Uterus (tissue), 2 donors: ENCODE measurements at regions not wholly inside any gene's neighbourhood (a gene's known extent, or its start where the extent isn't known, plus 50 kb on each side); places are given as distances from the start of the nearest gene placed in this dataset.

Experiments
- CTCF ChIP-seq, 4 experiments: fragments of 200-600 bp in 2 of 4; fragments of 450-650 bp in 2 of 4; sonication (generic) in 2 of 4; IDR thresholded peaks; one replicate each; pipeline ENCODE4 v1.5.1; 2016 to 2019; ENCODE audit warnings: antibody characterized with exemption in 4 of 4, mild to moderate bottlenecking in 2 of 4, moderate library complexity in 1 of 4
- POLR2A ChIP-seq, 2 donors: fragments of 450-650 bp; IDR thresholded peaks; one replicate each; pipeline ENCODE4 v1.6.1; 2016; ENCODE audit warnings: antibody characterized with exemption in 2 of 2, mild to moderate bottlenecking in 1 of 2, moderate library complexity in 1 of 2

- TF ChIP-seq CTCF (IDR thresholded peaks at IDR 0.05) (no peak), POLR2A (IDR thresholded peaks at IDR 0.05) (no peak)
Observed at GRCh38 chr12:58242796-58243630, 301.6 kb downstream of the ATP23 start.
